Epidermal melanocyte (primary cell): ENCODE measurements at regions not wholly inside any gene's neighbourhood (a gene's known extent, or its start where the extent isn't known, plus 50 kb on each side); places are given as distances from the start of the nearest gene placed in this dataset.
A peak's percentile ranks its signal among the peaks of the same experiment; 100 is the strongest.

Experiments
- DNase-seq: peaks from one replicate; pipeline ENCODE4 v3.0.0; 2011; ENCODE audit warnings: low spot score; ENCODE audit not compliant: insufficient read length

- DNase-seq = peak; percentile 77
Observed at GRCh38 chr13:23980160-23980551, 82.9 kb upstream of the C1QTNF9B start.

GRCh38 chr13:23983671-23984070 lies 86.4 kb upstream of the C1QTNF9B start:
- DNase-seq = no peak

DNA sequence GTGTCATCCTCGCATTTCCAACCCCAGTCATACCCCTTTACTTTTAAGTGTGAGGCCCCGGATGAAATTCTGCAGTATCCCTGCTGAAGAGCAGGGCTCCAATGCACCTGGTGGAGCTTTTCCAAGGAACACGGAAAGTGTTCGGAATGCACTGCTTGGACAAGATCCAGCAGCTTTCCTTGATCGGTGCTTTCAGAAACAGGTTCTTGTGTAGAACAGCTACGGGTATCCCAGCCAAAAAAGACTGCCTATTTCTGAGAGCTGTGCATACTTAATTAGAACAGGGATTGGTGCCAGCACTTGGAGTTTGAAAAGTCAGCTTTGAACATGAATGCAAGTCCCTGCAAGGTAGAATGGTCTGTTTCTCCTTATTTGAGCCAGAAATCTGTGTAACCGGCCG lies 87.2 kb upstream of the C1QTNF9B start:
- DNase-seq = no peak

GRCh38 chr13:23985060-23985459 lies 87.8 kb upstream of the C1QTNF9B start:
- no peak for DNase-seq

- no peak for DNase-seq
Observed at GRCh38 chr13:23985839-23986238, 88.5 kb upstream of the C1QTNF9B start.

DNA sequence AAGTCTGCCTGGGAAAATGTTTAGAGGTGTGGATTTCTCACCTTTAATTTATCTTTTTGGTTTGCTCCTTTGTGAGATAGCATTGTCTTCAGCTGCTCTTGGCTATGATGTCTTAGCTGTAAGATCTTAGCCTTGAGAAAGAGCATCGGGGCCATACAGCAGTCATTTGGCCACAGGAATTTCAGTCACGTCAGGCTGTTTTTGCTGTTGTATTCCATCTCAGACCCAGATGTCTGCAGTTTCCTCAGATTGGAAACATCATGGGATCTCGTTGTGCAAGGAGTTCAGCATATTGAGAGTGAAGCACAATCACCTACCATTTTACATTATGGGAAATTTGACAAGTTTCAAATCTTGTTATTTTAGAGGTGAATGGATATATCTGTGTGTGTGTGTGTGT lies 89.3 kb upstream of the C1QTNF9B start:
- no peak for DNase-seq

- DNase-seq = no peak
Observed at GRCh38 chr13:23987331-23987894, 90.1 kb upstream of the C1QTNF9B start.

GRCh38 chr13:23988546-23989122 lies 91.3 kb upstream of the C1QTNF9B start:
- DNase-seq = no peak

DNA sequence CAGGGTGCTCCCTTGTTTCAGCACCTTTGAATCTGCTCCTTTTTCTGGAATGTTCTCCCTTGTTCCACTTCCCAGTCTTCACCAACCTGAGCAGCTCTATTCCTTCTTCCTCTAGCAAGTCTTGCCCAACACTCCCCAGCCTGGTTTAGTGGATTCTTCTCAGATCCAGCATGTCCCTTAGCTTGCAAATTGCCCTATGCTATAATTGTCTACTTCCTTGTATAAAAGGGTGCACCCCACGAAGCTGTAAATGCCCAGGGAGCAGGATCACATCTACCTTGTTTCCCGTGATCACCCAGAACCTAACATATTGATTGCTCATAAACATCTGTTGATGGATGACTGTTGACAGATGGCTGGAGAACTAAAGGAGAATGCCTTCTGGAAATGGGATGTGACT lies 93.2 kb upstream of the C1QTNF9B start:
- no peak for DNase-seq

DNA sequence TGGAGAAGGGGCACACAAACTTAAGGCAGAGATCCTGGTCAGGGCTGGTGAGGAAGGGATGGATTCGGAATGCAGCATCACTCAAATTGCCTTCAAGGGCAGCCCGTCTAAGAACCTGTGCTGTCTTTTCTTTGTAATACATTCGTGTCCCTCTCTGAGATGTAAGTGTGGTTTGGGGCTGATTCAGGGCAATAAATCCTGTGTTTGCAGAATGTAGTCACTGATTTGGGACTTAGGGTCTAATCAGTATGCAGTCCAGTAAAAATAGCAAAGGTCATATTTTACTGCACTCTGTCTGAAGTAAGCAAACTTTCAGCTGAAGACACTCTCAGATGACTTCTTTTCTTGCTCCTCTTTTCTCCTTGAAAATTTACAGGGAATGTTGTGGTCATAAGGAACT lies 93.8 kb upstream of the C1QTNF9B start:
- DNase-seq = no peak

- DNase-seq = no peak
Observed at GRCh38 chr13:23992781-23993679, 95.7 kb upstream of the C1QTNF9B start.

DNA sequence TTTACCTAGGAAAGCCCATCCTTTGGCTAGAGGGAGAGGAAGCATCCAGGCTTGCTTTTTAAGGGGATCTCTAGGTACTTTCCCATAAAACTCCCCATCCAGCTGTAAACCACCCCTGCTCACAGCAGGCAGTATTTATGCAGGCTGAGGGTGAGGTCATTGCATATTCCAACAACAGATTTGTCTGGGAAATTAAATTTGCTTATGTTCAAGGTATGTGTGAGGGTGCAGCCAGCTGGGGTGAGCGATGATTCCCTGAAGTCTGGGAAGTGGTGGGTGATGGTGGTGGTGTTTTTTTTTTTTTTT lies 96.3 kb upstream of the C1QTNF9B start:
- no peak for DNase-seq

- no peak for DNase-seq
Observed at GRCh38 chr13:23995283-23996073, 98.2 kb upstream of the C1QTNF9B start.

GRCh38 chr13:23996456-23996855 lies 99.2 kb upstream of the C1QTNF9B start:
- no peak for DNase-seq

- DNase-seq = no peak
Observed at GRCh38 chr13:23999424-23999823, 102.1 kb upstream of the C1QTNF9B start.

DNA sequence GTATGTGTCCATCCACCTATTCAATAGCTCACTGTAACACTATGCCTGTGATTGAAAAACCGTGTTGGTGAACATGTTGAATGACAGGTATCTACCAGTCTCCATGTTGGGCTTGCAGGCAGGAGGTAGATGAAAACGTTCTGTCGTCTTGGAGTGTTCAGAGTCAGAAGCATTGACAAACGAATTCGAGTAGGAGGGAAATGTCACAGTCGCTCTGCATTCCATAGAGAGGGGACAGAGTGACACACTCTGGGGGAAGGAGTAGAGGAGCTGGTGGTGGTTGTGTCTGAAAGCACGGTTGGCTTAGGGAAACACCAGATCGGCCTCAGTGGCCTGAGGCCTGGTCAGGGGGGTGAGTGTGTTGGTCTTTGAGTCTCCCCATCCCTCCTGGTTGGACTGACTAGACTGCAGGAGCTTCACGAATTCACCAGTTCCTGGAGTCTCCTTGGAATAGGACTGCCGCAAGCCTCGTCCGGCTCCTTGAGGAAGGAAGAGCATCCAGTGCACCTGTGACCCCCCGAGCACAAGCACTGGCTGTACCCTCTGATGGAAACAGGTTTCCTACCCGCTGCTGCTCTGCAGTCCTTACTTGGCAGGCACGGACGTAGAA lies 105.0 kb upstream of the C1QTNF9B start:
- no peak for DNase-seq

DNA sequence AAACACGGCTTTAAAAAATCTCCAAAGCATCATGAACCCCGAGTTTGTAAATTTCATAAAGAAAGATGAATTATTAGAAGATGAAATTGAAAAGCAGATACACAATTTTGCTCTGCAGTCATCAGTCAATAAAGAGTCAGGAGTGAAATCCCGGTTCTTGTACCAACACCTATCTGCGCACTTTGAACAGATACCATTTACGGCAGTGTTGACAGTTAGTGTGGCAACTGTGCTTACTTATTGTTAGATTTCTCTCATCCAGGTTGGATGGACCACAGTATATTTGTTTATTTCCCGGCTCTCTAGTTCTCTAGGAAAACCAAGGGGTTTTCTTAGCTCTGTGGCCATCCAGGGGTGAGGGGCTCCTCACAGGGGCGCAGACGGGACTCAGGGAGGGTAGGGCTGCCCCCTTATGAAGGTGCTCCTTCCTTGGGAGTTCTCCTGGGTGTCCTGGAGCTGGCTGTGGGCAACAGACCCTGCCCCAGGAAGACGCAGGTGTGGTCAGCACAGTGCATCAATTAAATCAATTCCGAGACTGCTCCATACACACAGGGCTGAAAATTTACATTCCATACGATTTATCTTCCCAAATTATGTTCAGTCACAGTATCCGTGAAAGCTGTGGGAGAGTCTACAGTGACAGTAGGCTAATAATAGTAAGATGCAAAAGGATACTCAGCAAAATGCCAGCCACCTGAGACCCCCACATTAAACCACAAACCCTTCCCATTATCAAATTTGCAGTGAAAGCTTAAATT lies 107.0 kb upstream of the C1QTNF9B start:
- DNase-seq = no peak

DNA sequence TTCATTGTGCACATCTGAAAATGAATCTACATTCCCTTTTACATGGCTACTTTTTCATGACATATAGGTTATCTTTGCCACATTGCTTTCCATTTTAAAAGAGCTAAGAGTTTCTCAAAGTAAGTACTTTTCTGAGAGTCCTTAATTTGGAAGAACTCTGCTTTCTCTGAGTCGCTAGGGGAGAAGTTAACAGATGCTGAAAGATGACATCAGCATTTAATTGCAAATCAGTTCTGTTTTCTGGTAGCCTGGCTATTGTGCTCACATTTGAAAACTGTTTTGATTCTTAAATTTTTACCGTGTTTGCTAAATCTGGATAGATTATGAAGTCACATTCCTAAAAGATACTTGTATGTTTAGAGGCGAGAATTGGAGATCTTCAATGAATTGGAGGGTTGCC lies 107.7 kb upstream of the C1QTNF9B start:
- DNase-seq = no peak

- DNase-seq = no peak
Observed at GRCh38 chr13:24005755-24006281, 108.5 kb upstream of the C1QTNF9B start.

- DNase-seq = no peak
Observed at GRCh38 chr13:24006520-24007248, 109.4 kb upstream of the C1QTNF9B start.
